GM21529 (cell line): ENCODE measurements at regions not wholly inside any gene's neighbourhood (a gene's known extent, or its start where the extent isn't known, plus 50 kb on each side); places are given as distances from the start of the nearest gene placed in this dataset.
"Not testable (repeated sequence)": the region's sequence is repeated elsewhere in the genome, so short reads cannot be mapped to it uniquely, and the experiment has no call there.

Experiments
- ATAC-seq: cut with Tn5 transposase; IDR thresholded peaks from one replicate; pipeline ENCODE4 v1.9.1; 2021; ENCODE audit not compliant: unreplicated experiment

DNA sequence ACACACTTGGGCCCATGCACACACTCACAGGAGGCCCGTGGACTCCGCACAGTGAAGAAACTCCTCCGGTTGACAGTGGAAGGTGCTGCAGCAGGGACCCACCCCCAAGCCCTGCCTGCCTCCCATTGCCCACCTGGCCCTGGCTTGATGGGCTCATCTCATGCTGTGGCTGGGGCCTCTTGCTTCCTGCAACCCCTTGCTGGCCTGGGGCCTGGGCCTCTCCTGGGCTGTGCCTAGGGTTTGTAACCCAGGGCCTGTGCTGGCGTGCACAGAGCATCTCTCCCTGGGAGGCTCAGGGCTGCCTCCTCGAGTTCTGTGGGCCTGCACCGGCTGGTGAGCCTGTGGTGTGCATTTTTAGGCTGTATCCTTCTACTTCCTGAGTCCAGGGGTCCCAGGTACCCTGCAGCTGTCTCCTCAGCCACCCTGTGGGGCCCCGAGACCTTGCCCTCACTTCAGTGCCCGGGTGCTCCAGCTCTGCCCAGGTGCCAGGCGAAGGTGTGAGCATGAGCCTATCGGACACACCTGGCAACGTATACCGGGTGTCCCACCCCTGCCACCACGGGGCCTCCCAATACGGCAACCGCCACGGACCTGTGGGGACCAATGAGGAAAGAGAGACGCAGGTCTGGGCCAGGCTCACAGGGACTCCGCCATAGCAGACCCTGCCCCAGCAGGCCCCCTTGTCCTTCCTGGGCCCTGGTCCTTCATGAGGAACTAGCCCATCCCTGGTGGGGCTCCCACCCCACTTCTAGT lies 158.3 kb upstream of the POTEB2 start:
- not testable (repeated sequence) for ATAC-seq

DNA sequence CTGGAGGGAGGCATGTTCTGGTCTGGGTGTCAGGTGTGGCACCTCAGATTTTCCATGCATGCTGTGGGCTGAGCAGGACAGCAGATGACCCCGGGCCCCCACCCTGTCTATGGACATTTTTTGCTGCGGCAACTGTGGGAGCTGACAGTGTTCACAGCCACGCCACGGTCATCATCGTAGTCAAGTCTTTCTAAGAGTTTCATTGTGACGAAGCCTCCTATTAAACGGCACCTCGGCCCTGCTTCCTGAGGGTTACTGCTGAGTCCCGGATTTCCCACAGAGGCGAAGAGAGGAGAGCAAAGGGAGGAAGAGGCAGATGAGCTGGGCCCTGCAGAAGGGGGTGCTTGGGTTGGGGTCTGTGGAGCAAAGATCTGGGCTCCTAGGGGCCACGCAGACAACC lies 152.1 kb upstream of the POTEB2 start:
- not testable (repeated sequence) for ATAC-seq

DNA sequence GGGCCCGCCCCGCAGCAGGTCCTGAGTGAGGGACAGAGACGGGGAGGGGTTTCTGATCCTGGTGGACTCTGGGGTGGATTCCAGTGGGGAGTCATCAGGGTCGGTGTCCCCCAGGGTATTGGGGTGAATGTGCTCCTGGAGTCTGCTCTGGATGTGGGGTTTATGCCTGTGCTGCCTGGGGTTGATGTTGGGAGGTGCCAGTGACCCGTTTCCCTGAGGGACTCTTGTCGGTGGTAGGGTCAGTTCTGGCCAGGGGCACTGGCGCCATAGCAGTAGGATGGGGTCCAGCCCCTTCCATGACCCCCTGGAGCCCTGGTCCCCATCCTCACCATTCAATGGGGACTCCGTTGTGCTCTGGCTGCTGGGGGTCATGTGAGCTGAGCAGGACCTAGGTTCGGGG lies 151.2 kb upstream of the POTEB2 start:
- not testable (repeated sequence) for ATAC-seq

GRCh38 chr15:21016589-21016988 lies 150.5 kb upstream of the POTEB2 start:
- ATAC-seq, result not testable (repeated sequence)

- ATAC-seq, result not testable (repeated sequence)
Observed at GRCh38 chr15:21015171-21015570, 149.1 kb upstream of the POTEB2 start.

GRCh38 chr15:21013308-21013707 lies 147.2 kb upstream of the POTEB2 start:
- ATAC-seq, result not testable (repeated sequence)

DNA sequence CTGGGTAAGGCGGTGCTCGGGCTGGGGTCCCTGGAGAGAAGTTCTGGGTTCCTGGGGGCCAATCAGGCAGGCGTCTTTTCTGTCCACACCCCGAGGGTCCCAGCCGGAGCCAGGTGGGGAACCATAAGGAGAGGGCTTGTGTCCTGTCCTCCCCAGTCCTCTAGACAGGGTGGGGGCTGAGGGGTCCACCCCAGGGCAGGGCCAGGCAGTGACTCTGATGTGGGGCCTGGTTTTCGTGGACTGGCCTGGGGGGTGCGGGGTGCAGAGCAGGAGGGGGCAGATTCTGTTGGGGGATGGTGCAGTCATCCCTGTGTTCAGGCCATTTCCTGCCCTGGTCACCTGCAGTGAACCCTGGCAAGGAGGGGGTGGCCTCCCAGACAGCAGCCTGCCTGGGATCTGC lies 143.5 kb upstream of the POTEB2 start:
- not testable (repeated sequence) for ATAC-seq

GRCh38 chr15:21003459-21003858 lies 137.3 kb upstream of the POTEB2 start:
- not testable (repeated sequence) for ATAC-seq

DNA sequence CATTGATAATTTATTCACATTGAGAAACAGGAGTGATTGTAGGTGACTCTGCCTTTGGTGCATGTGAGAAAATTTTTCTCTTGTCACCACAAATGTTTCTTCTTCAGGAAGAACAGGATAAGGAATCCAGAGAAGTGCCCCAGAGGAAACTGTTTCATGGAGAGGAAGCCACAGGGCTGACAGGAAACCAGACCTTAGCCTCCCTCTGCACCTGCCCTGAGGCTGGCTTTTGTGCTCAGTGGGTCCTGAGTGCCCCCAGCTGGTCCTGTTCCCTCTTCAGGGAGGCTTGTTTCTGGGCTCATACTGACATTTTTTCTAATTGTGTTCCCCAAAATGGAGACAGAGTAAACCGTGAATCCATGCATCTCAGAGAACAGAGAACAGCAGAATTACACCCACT lies 135.8 kb upstream of the POTEB2 start:
- ATAC-seq, result not testable (repeated sequence)

- not testable (repeated sequence) for ATAC-seq
Observed at GRCh38 chr15:20991691-20992090, 125.6 kb upstream of the POTEB2 start.

DNA sequence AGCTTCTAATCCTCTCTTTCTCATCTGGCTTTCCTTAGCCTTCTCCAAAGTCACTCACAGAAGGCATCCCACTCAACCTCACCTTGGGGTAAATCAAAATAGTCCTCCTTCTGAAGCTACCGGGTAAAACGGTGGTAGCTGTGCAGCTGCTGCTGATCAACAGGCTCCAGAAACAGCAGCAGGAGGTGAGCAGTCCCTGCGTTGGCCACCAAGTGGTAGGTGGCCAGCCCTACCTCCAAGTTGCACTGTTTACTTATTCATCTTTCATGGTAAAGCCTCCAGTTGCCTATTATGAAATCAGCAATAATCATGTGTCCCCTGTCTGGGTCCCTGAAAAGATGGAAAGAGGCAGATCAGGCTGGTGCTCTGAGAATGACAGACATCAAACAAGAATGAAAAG lies 125.1 kb upstream of the POTEB2 start:
- ATAC-seq, result not testable (repeated sequence)

DNA sequence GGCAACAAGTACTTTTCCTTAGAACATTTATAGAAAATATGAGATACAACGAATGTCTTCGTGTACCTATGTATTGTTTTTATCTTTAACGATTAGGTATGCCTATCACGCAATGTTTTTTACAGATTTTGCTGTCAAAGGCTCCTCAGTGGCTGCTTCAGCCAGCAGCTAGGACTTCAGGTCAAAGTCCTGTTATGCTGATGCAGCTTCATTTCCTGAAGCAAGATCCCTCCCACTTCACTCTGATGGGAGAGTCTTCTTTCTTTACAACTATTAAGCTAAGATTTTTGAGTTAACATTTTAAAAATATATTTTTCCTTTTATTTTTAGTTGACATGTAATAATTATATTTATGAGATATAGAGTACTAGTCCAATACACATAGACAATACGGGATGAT lies 120.7 kb upstream of the POTEB2 start:
- not testable (repeated sequence) for ATAC-seq

- ATAC-seq, result peak; percentile 75
Observed at GRCh38 chr15:20978057-20978456, 111.9 kb upstream of the POTEB2 start.

DNA sequence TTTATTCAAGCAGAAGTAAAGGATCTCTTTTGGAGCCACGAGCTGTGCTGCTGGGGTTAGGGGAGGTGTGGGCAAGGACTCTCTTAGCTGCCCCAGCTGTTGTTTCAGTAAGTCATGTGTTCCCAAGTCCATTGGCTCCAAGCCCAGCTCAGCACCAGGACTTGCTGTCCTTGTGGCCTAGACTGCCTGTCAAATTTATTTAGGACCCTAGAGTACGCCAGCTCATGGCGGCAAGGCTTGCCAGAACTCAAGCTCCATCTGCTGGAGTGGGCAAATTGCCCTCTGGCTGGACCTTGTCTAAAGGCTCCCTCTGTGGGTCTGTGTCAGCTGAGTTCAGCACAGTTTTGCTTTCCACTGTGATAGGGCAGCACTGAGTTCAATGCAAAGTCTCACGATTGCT lies 106.6 kb upstream of the POTEB2 start:
- not testable (repeated sequence) for ATAC-seq

GRCh38 chr15:20959299-20959698 lies 93.2 kb upstream of the POTEB2 start:
- not testable (repeated sequence) for ATAC-seq

GRCh38 chr15:20929322-20929721 lies 63.2 kb upstream of the POTEB2 start:
- not testable (repeated sequence) for ATAC-seq
